Endothelial cell of umbilical vein (primary cell): ENCODE measurements at regions not wholly inside any gene's neighbourhood (a gene's known extent, or its start where the extent isn't known, plus 50 kb on each side); places are given as distances from the start of the nearest gene placed in this dataset.

Experiments
- BruUV-seq: library from RNA; stranded (reverse); fragments of 400-500 nt; replicated peaks from 2 replicates; lab custom pipeline; 2021; lab: Mats Ljungman, UMichigan
- CTCF ChIA-PET: fragments of 300-600, 350-600 bp; sonication (Branson Sonifier 250); formaldehyde crosslinking; loops from one replicate; lab custom pipeline; 2021; ENCODE audit warnings: antibody characterized with exemption, inconsistent platforms; lab: Charles Lee
- POLR2A ChIA-PET: fragments of 300-600, 350-600 bp; sonication (Branson Sonifier 250); formaldehyde crosslinking; loops from one replicate; lab custom pipeline; 2021; ENCODE audit warnings: antibody characterized with exemption, inconsistent platforms; lab: Charles Lee
- DNase-seq: peaks from one replicate; pipeline ENCODE4 v3.0.0-alpha.2; 2011; ENCODE audit warnings: low read depth, low spot score
- FAIRE-seq: peaks from 2 replicates; lab custom pipeline; 2011; peaks lifted over from hg19 to GRCh38; lab: Jason Lieb, UNC
- H2AFZ ChIP-seq: 2 replicates; pipeline ENCODE4 v1.6.0; 2012; ENCODE audit warnings: low read depth, low read length, control low read depth, inconsistent platforms
- H3K27ac ChIP-seq: 2 replicates; pipeline ENCODE4 v1.5.1; 2011; ENCODE audit warnings: low read depth, mild to moderate bottlenecking, control low read depth, low read length, moderate library complexity; ENCODE audit not compliant: insufficient read depth
- H3K27me3 ChIP-seq, 2 experiments: 2 replicates each; pipeline versions ENCODE4 v1.6.0 to v1.6.1; 2011; ENCODE audit warnings: low read length in 2 of 2, mixed read lengths in 1 of 2; ENCODE audit not compliant: control insufficient read depth in 2 of 2, insufficient read depth in 2 of 2
- H3K36me3 ChIP-seq, 2 experiments: 2 replicates in 1 of 2; 3 replicates in 1 of 2; pipeline ENCODE4 v1.5.1; 2011; ENCODE audit warnings: low read length in 2 of 2, mild to moderate bottlenecking in 1 of 2, moderate library complexity in 1 of 2; ENCODE audit not compliant: control insufficient read depth in 2 of 2, insufficient read depth in 2 of 2; ENCODE audit errors: extremely low read depth in 1 of 2
- H3K4me1 ChIP-seq: 3 replicates; pipeline ENCODE4 v1.5.1; 2011; ENCODE audit warnings: mild to moderate bottlenecking, low read length; ENCODE audit not compliant: control insufficient read depth, insufficient read depth; ENCODE audit errors: extremely low read depth
- H3K4me2 ChIP-seq: 2 replicates; pipeline ENCODE4 v1.6.1; 2011; ENCODE audit warnings: low read length, control low read depth, mixed read lengths; ENCODE audit not compliant: insufficient read depth
- H3K4me3 ChIP-seq, 3 experiments: fragments of 200-600 bp in 1 of 3; sonication (generic), shearing (Covaris generic) in 1 of 3; replicated peaks in 1 of 3; 2 replicates each; pipeline ENCODE4 v1.5.1; 2011 to 2016; ENCODE audit warnings: control low read depth in 3 of 3, low read length in 3 of 3, mild to moderate bottlenecking in 2 of 3, inconsistent platforms in 1 of 3, low read depth in 1 of 3, moderate library complexity in 1 of 3; ENCODE audit not compliant: insufficient read depth in 1 of 3
- H3K79me2 ChIP-seq: 2 replicates; pipeline ENCODE4 v1.6.0; 2012; ENCODE audit warnings: low read length, inconsistent platforms; ENCODE audit not compliant: control insufficient read depth, insufficient read depth
- H3K9ac ChIP-seq: replicated peaks from 2 replicates; pipeline ENCODE3; 2011; ENCODE audit warnings: low read length, control low read depth; ENCODE audit not compliant: insufficient read depth; ENCODE audit errors: extremely low read depth
- H3K9me1 ChIP-seq: replicated peaks from 3 replicates; pipeline ENCODE4 v1.6.0; 2011; ENCODE audit warnings: mild to moderate bottlenecking, low read length; ENCODE audit not compliant: control insufficient read depth, insufficient read depth; ENCODE audit errors: extremely low read depth
- H3K9me3 ChIP-seq: replicated peaks from 2 replicates; pipeline ENCODE4 v1.5.1; 2012; ENCODE audit warnings: low read length, inconsistent platforms; ENCODE audit not compliant: control insufficient read depth, insufficient read depth
- H4K20me1 ChIP-seq: replicated peaks from 2 replicates; pipeline ENCODE3; 2011; ENCODE audit warnings: mild to moderate bottlenecking, low read length; ENCODE audit not compliant: control insufficient read depth, insufficient read depth; ENCODE audit errors: extremely low read depth
- CTCF ChIP-seq, 2 donors: IDR thresholded peaks; 1 replicate in 1 of 2; 2 replicates in 1 of 2; pipeline ENCODE4 v1.5.1; 2011; ENCODE audit warnings: low read length in 2 of 2, mild to moderate bottlenecking in 2 of 2, moderate library complexity in 2 of 2, control low read depth in 1 of 2, inconsistent platforms in 1 of 2, low read depth in 1 of 2; ENCODE audit not compliant: insufficient read depth in 1 of 2; ENCODE audit errors: extremely low read depth in 1 of 2
- EZH2 ChIP-seq: IDR thresholded peaks from 2 replicates; pipeline ENCODE4 v1.6.1; 2012; ENCODE audit warnings: borderline replicate concordance, low read depth, mild to moderate bottlenecking, moderate library complexity, low read length, inconsistent platforms; ENCODE audit not compliant: severe bottlenecking
- FOS ChIP-seq: IDR thresholded peaks from 2 replicates; pipeline ENCODE4 v1.6.1; 2011; ENCODE audit warnings: mild to moderate bottlenecking, low read length, moderate library complexity, borderline replicate concordance; ENCODE audit not compliant: insufficient read depth
- GATA2 ChIP-seq: IDR thresholded peaks from 2 replicates; pipeline ENCODE4 v1.7.0; 2011; ENCODE audit warnings: low read depth, mild to moderate bottlenecking, moderate library complexity, mixed read lengths, low read length; ENCODE audit not compliant: insufficient read length, insufficient read depth
- JUN ChIP-seq: IDR thresholded peaks from 2 replicates; pipeline ENCODE4 v1.6.1; 2011; ENCODE audit warnings: borderline replicate concordance, low read depth; ENCODE audit not compliant: insufficient read length, insufficient read depth
- MAX ChIP-seq: IDR thresholded peaks from 2 replicates; pipeline ENCODE4 v1.6.1; 2011; ENCODE audit not compliant: insufficient read depth, insufficient read length
- MYC ChIP-seq: IDR thresholded peaks from one replicate; pipeline ENCODE4 v1.6.1; 2011; ENCODE audit warnings: mild to moderate bottlenecking, low read depth, low read length
- POLR2A ChIP-seq: IDR thresholded peaks from 2 replicates; pipeline ENCODE4 v1.6.1; 2012; ENCODE audit warnings: low read depth, mild to moderate bottlenecking, control low read depth, low read length
- POLR2AphosphoS5 ChIP-seq: IDR thresholded peaks from 2 replicates; pipeline ENCODE4 v1.6.1; 2012; ENCODE audit warnings: low read depth, mild to moderate bottlenecking, control low read depth, low read length, moderate library complexity; ENCODE audit not compliant: insufficient read depth
- dilution Hi-C: fragments of 300-500 bp; cut with MboI; formaldehyde crosslinking; loops from one replicate; pipeline ENCODE4 v1.15.0; 2019; ENCODE audit warnings: low sequenced_read_pairs; ENCODE audit not compliant: extremely low pct_ligation_motif_present
- intact Hi-C: fragments of 100-400 bp; cut with micrococcal nuclease; formaldehyde crosslinking; loops from one replicate; pipeline ENCODE4 v1.10.0; 2022

GRCh38 chr4:129823105-129823504 lies 727.2 kb downstream of the C4orf33 start:
- H3K9me1 ChIP-seq, result no peaks in the 10 kb centered on the region
- no peaks in the 10 kb centered on the region for H3K9me3 ChIP-seq
- no peaks in the 10 kb centered on the region for H3K79me2 ChIP-seq
- intact Hi-C loops (loop anchor here (10.0 kb wide), 1 partner anchor 458 kb away; no protein-coding TSS in a partner anchor), dilution Hi-C loops (no loop called here)
- no peak for FAIRE-seq
- CTCF ChIA-PET, result interaction anchor here (1.1 kb wide), 1 partner anchor 182 kb away, joined by 3 read pairs; no protein-coding TSS in a partner anchor
- DNase-seq, result no peak
- no peak overlapping the region for H3K9ac ChIP-seq
- POLR2A ChIA-PET, result no interaction called here
- no TSS peak for BruUV-seq
- peaks cover 18% of the 10 kb centered on the region for H3K4me1 ChIP-seq
- H3K27ac ChIP-seq, result peak overlapping the region; percentile 18
- TF ChIP-seq MYC, result no peak
- no peak for TF ChIP-seq EZH2
- no peak for TF ChIP-seq POLR2AphosphoS5
- TF ChIP-seq POLR2A, result no peak
- no peak for TF ChIP-seq JUN
- TF ChIP-seq MAX, result no peak
- peak; percentile 10 for TF ChIP-seq FOS
- H3K4me3 ChIP-seq, result no peak overlapping the region
- H3K4me2 ChIP-seq, result peak overlapping the region; percentile 8
- no peaks in the 10 kb centered on the region for H3K36me3 ChIP-seq
- H4K20me1 ChIP-seq, result no peaks in the 10 kb centered on the region
- no peak overlapping the region for H2AFZ ChIP-seq
- H3K27me3 ChIP-seq, result no peaks in the 10 kb centered on the region

GRCh38 chr4:129829373-129829772 lies 733.4 kb downstream of the C4orf33 start:
- Histone ChIP-seq H3K4me1 (no peaks in the 10 kb centered on the region), H3K4me3 (no peak overlapping the region), H3K9me3 (no peaks in the 10 kb centered on the region), H3K9ac (no peak overlapping the region), H3K27ac (no peak overlapping the region), H3K36me3 (no peaks in the 10 kb centered on the region), H3K27me3 (no peaks in the 10 kb centered on the region), H3K9me1 (no peaks in the 10 kb centered on the region), H2AFZ (no peak overlapping the region), H3K79me2 (no peaks in the 10 kb centered on the region), H3K4me2 (no peak overlapping the region), H4K20me1 (no peaks in the 10 kb centered on the region)
- ChIA-PET CTCF (no interaction called here), POLR2A (no interaction called here)
- TF ChIP-seq POLR2A, result no peak
- no peak for TF ChIP-seq FOS
- no peak for TF ChIP-seq MYC
- TF ChIP-seq JUN, result no peak
- TF ChIP-seq GATA2, result no peak
- TF ChIP-seq MAX, result no peak
- TF ChIP-seq CTCF (IDR thresholded peaks at IDR 0.05; ENCODE audit: extremely low read depth in 1 of 2, insufficient read depth in 1 of 2, low read depth in 1 of 2, low read length in 2 of 2), result no peak
- no peak for TF ChIP-seq EZH2
- TF ChIP-seq POLR2AphosphoS5, result no peak
- no TSS peak for BruUV-seq
- DNase-seq (no peak), FAIRE-seq (no peak)
- intact Hi-C loops, result loop anchor here (10.0 kb wide), 1 partner anchor 465 kb away; no protein-coding TSS in a partner anchor
- dilution Hi-C loops, result no loop called here
